ENCODE measurements at regions not wholly inside any gene's neighbourhood (a gene's known extent, or its start where the extent isn't known, plus 50 kb on each side); places are given as distances from the start of the nearest gene placed in this dataset.

- H3K4me1 ChIP-seq (ENCODE audit: insufficient read depth, insufficient read length), result no peaks in the 10 kb centered on the region
- no peaks in the 10 kb centered on the region for H3K36me3 ChIP-seq (ENCODE audit: insufficient read depth, insufficient read length, low read length)
- H3K9ac ChIP-seq (ENCODE audit: insufficient read length, low read depth), result no peak overlapping the region
- H3K4me3 ChIP-seq (ENCODE audit: insufficient read length, low read depth), result no peak overlapping the region
- no peak for DNase-seq (ENCODE audit: low read depth, low spot score)
- no peaks in the 10 kb centered on the region for H3K9me3 ChIP-seq (ENCODE audit: insufficient read depth, low read length)
- no peak for TF ChIP-seq SUZ12 (IDR thresholded peaks at IDR 0.05; ENCODE audit: extremely low read depth, insufficient read depth, insufficient read length)
- TF ChIP-seq YY1 (IDR thresholded peaks at IDR 0.05; ENCODE audit: insufficient read depth, insufficient read length), result no peak
- no peak for TF ChIP-seq ZNF274 (IDR thresholded peaks at IDR 0.05; ENCODE audit: low read depth, low read length)
- no peaks in the 10 kb centered on the region for H3K27me3 ChIP-seq (ENCODE audit: insufficient read depth, insufficient read length)
Measured at GRCh38 chr4:124915073-124915472, 202.5 kb upstream of the ANKRD50 start.

GRCh38 chr4:124913237-124913636, 200.7 kb upstream of the ANKRD50 start:
- H3K4me3 ChIP-seq (ENCODE audit: insufficient read length, low read depth), result no peak overlapping the region
- H3K4me1 ChIP-seq (ENCODE audit: insufficient read depth, insufficient read length), result no peaks in the 10 kb centered on the region
- no peaks in the 10 kb centered on the region for H3K36me3 ChIP-seq (ENCODE audit: insufficient read depth, insufficient read length, low read length)
- no peak overlapping the region for H3K9ac ChIP-seq (ENCODE audit: insufficient read length, low read depth)
- no peak for DNase-seq (ENCODE audit: low read depth, low spot score)
- H3K27me3 ChIP-seq (ENCODE audit: insufficient read depth, insufficient read length), result no peaks in the 10 kb centered on the region
- peaks cover 4% of the 10 kb centered on the region; the same call in 1 of the 2 replicates for H3K9me3 ChIP-seq (ENCODE audit: insufficient read depth, low read length)
- TF ChIP-seq ZNF274 (IDR thresholded peaks at IDR 0.05; ENCODE audit: low read depth, low read length) (no peak), YY1 (IDR thresholded peaks at IDR 0.05; ENCODE audit: insufficient read depth, insufficient read length) (no peak), SUZ12 (IDR thresholded peaks at IDR 0.05; ENCODE audit: extremely low read depth, insufficient read depth, insufficient read length) (no peak)

DNA sequence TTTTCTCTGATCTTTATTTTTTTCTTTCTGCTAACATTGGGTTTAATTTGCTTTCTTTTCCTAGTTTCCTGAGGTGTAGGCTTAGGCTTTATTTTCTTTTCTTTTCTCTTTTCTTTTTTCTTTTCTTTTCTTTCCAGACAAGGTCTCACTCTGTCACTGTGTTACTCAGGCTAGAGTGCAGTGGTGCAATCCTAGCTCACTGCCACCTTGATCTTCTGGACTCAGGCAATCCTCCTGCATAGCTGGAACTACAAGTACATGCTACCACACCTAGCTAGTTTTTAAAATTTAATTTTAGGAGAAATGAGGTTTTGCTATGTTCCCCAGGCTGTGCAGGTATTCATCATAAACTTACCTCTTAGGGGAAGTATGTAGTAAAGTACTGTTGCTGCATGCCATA, 197.8 kb upstream of the ANKRD50 start:
- no peak overlapping the region for H3K9ac ChIP-seq (ENCODE audit: insufficient read length, low read depth)

GRCh38 chr4:124907881-124908280, 195.3 kb upstream of the ANKRD50 start:
- DNase-seq (ENCODE audit: low read depth, low spot score), result no peak
- TF ChIP-seq ZNF274 (IDR thresholded peaks at IDR 0.05; ENCODE audit: low read depth, low read length), result no peak
- TF ChIP-seq YY1 (IDR thresholded peaks at IDR 0.05; ENCODE audit: insufficient read depth, insufficient read length), result no peak
- TF ChIP-seq SUZ12 (IDR thresholded peaks at IDR 0.05; ENCODE audit: extremely low read depth, insufficient read depth, insufficient read length), result no peak
- Histone ChIP-seq H3K9me3 (ENCODE audit: insufficient read depth, low read length) (peaks cover 4% of the 10 kb centered on the region; the same call in 1 of the 2 replicates), H3K4me3 (ENCODE audit: insufficient read length, low read depth) (no peak overlapping the region), H3K36me3 (ENCODE audit: insufficient read depth, insufficient read length, low read length) (no peaks in the 10 kb centered on the region), H3K9ac (ENCODE audit: insufficient read length, low read depth) (no peak overlapping the region), H3K4me1 (ENCODE audit: insufficient read depth, insufficient read length) (no peaks in the 10 kb centered on the region), H3K27me3 (ENCODE audit: insufficient read depth, insufficient read length) (no peaks in the 10 kb centered on the region)

More for the DNA sequence above, 197.8 kb upstream of the ANKRD50 start:
- Histone ChIP-seq H3K9me3 (ENCODE audit: insufficient read depth, low read length) (peaks cover 4% of the 10 kb centered on the region; the same call in 1 of the 2 replicates), H3K4me1 (ENCODE audit: insufficient read depth, insufficient read length) (no peaks in the 10 kb centered on the region), H3K27me3 (ENCODE audit: insufficient read depth, insufficient read length) (no peaks in the 10 kb centered on the region), H3K4me3 (ENCODE audit: insufficient read length, low read depth) (no peak overlapping the region), H3K36me3 (ENCODE audit: insufficient read depth, insufficient read length, low read length) (no peaks in the 10 kb centered on the region)
- no peak for DNase-seq (ENCODE audit: low read depth, low spot score)
- TF ChIP-seq ZNF274 (IDR thresholded peaks at IDR 0.05; ENCODE audit: low read depth, low read length) (no peak), YY1 (IDR thresholded peaks at IDR 0.05; ENCODE audit: insufficient read depth, insufficient read length) (no peak), SUZ12 (IDR thresholded peaks at IDR 0.05; ENCODE audit: extremely low read depth, insufficient read depth, insufficient read length) (no peak)

DNA sequence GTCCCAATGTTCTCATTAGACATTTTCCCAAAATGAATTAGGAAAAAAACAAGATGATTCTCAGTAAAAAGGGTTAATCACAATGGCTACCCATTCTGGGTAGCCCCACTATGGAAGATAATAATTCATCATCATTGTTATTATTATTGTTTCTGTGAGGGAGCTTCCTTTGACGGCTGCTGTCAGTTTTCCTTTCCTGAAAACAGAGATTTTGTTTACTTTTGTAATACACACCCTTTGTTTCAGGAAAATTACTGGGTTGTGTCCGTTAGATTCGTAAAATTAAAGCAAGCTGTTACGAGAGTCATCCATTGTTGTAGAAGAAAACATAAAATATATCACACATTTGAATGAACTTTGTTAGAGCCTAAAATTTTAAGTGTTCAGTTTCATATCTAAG, 192.9 kb upstream of the ANKRD50 start:
- no peaks in the 10 kb centered on the region for H3K4me1 ChIP-seq (ENCODE audit: insufficient read depth, insufficient read length)
- H3K4me3 ChIP-seq (ENCODE audit: insufficient read length, low read depth), result no peak overlapping the region
- no peaks in the 10 kb centered on the region for H3K36me3 ChIP-seq (ENCODE audit: insufficient read depth, insufficient read length, low read length)
- no peaks in the 10 kb centered on the region for H3K27me3 ChIP-seq (ENCODE audit: insufficient read depth, insufficient read length)
- H3K9ac ChIP-seq (ENCODE audit: insufficient read length, low read depth), result no peak overlapping the region
- TF ChIP-seq SUZ12 (IDR thresholded peaks at IDR 0.05; ENCODE audit: extremely low read depth, insufficient read depth, insufficient read length) (no peak), ZNF274 (IDR thresholded peaks at IDR 0.05; ENCODE audit: low read depth, low read length) (no peak), YY1 (IDR thresholded peaks at IDR 0.05; ENCODE audit: insufficient read depth, insufficient read length) (no peak)
- no peak for DNase-seq (ENCODE audit: low read depth, low spot score)
- peaks cover 4% of the 10 kb centered on the region; the same call in 1 of the 2 replicates for H3K9me3 ChIP-seq (ENCODE audit: insufficient read depth, low read length)

DNA sequence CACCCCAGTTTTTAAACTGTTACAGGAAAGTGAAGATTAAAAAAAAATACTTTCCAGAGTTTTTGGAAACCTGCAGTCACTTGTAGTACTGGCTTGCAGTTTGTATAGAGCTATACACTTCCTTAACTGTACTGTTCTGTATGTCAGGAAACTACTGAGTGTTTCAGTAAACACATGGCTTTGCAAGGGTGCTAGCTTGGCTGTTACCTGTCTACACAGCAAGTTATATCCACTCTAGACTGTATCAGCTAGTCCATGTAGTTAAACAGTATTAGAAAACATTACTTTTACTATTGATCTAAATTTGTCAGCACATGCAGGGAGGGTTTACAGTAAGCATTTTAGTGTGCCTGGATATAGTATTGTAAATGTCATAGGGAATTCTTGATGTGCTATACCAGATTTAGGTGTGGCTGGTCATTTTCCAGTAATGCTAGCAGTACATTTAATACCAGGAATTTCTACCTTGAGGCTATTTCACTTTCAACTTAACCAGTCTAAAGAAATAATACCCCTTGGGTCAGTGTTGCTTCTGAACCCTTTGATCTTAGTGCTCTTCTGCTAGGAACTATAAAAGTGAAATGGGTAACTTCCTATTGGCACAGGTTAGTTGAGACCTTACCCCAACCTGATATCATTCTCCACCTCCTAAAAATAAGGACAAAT, 192.3 kb upstream of the ANKRD50 start:
- H3K36me3 ChIP-seq (ENCODE audit: insufficient read depth, insufficient read length, low read length), result no peaks in the 10 kb centered on the region
- H3K4me3 ChIP-seq (ENCODE audit: insufficient read length, low read depth), result no peak overlapping the region
- no peak for TF ChIP-seq SUZ12 (IDR thresholded peaks at IDR 0.05; ENCODE audit: extremely low read depth, insufficient read depth, insufficient read length)
- TF ChIP-seq YY1 (IDR thresholded peaks at IDR 0.05; ENCODE audit: insufficient read depth, insufficient read length), result no peak
- no peak for TF ChIP-seq ZNF274 (IDR thresholded peaks at IDR 0.05; ENCODE audit: low read depth, low read length)
- H3K27me3 ChIP-seq (ENCODE audit: insufficient read depth, insufficient read length), result no peaks in the 10 kb centered on the region
- no peak overlapping the region for H3K9ac ChIP-seq (ENCODE audit: insufficient read length, low read depth)
- DNase-seq (ENCODE audit: low read depth, low spot score), result no peak
- H3K9me3 ChIP-seq (ENCODE audit: insufficient read depth, low read length), result peaks cover 4% of the 10 kb centered on the region; the same call in 1 of the 2 replicates
- H3K4me1 ChIP-seq (ENCODE audit: insufficient read depth, insufficient read length), result no peaks in the 10 kb centered on the region

- Histone ChIP-seq H3K9me3 (ENCODE audit: insufficient read depth, low read length) (peaks cover 4% of the 10 kb centered on the region; the same call in 1 of the 2 replicates), H3K4me1 (ENCODE audit: insufficient read depth, insufficient read length) (no peaks in the 10 kb centered on the region), H3K36me3 (ENCODE audit: insufficient read depth, insufficient read length, low read length) (no peaks in the 10 kb centered on the region), H3K9ac (ENCODE audit: insufficient read length, low read depth) (no peak overlapping the region), H3K27me3 (ENCODE audit: insufficient read depth, insufficient read length) (no peaks in the 10 kb centered on the region), H3K4me3 (ENCODE audit: insufficient read length, low read depth) (no peak overlapping the region)
- TF ChIP-seq YY1 (IDR thresholded peaks at IDR 0.05; ENCODE audit: insufficient read depth, insufficient read length) (no peak), ZNF274 (IDR thresholded peaks at IDR 0.05; ENCODE audit: low read depth, low read length) (no peak), SUZ12 (IDR thresholded peaks at IDR 0.05; ENCODE audit: extremely low read depth, insufficient read depth, insufficient read length) (no peak)
- no peak for DNase-seq (ENCODE audit: low read depth, low spot score)
Measured at GRCh38 chr4:124903995-124904722, 191.6 kb upstream of the ANKRD50 start.

Data from NT2/D1 (cell line).